Astrocyte (in vitro differentiated cells and primary cell): ENCODE measurements at regions not wholly inside any gene's neighbourhood (a gene's known extent, or its start where the extent isn't known, plus 50 kb on each side); places are given as distances from the start of the nearest gene placed in this dataset.
"Not testable (repeated sequence)": the region's sequence is repeated elsewhere in the genome, so short reads cannot be mapped to it uniquely, and the experiment has no call there.

Experiments
- DNase-seq: peaks from one replicate; pipeline ENCODE4 v3.0.0-alpha.2; 2010; ENCODE audit warnings: low read depth
- FAIRE-seq: peaks from 2 replicates; lab custom pipeline; 2011; peaks lifted over from hg19 to GRCh38; lab: Jason Lieb, UNC
- H2AFZ ChIP-seq: 2 replicates; pipeline ENCODE4 v1.6.0; 2012; ENCODE audit warnings: low read depth, low read length, inconsistent platforms
- H3K27ac ChIP-seq: 2 replicates; pipeline ENCODE4 v1.5.1; 2011; ENCODE audit warnings: low read depth, low read length, inconsistent platforms
- H3K27me3 ChIP-seq: 2 replicates; pipeline ENCODE4 v1.6.0; 2011; ENCODE audit warnings: low read length, inconsistent platforms; ENCODE audit not compliant: insufficient read depth
- H3K36me3 ChIP-seq: 2 replicates; pipeline ENCODE4 v1.5.1; 2011; ENCODE audit warnings: low read length, inconsistent platforms; ENCODE audit not compliant: insufficient read depth
- H3K4me1 ChIP-seq: 2 replicates; pipeline ENCODE4 v1.5.1; 2011; ENCODE audit warnings: low read length, inconsistent platforms; ENCODE audit not compliant: insufficient read depth
- H3K4me2 ChIP-seq: 2 replicates; pipeline ENCODE4 v1.6.0; 2012; ENCODE audit warnings: low read length, inconsistent platforms
- H3K4me3 ChIP-seq: 2 replicates; pipeline ENCODE4 v1.5.1; 2011; ENCODE audit warnings: low read depth, mild to moderate bottlenecking, low read length, inconsistent platforms; ENCODE audit not compliant: insufficient read depth
- H3K79me2 ChIP-seq: 2 replicates; pipeline ENCODE4 v1.6.0; 2012; ENCODE audit warnings: mild to moderate bottlenecking, low read length, inconsistent platforms; ENCODE audit not compliant: insufficient read depth
- H3K9ac ChIP-seq: 2 replicates; pipeline ENCODE4 v1.6.0; 2012; ENCODE audit warnings: mild to moderate bottlenecking, low read length, inconsistent platforms
- H3K9me3 ChIP-seq: 2 replicates; pipeline ENCODE4 v1.5.1; 2012; ENCODE audit warnings: low read depth, mild to moderate bottlenecking, low read length, inconsistent platforms; ENCODE audit not compliant: insufficient read depth
- H4K20me1 ChIP-seq: 2 replicates; pipeline ENCODE4 v1.6.0; 2012; ENCODE audit warnings: low read length, inconsistent platforms; ENCODE audit not compliant: insufficient read depth
- H3K27ac Mint-ChIP-seq: one replicate; pipeline ENCODE4 v1.8.0; 2021; ENCODE audit warnings: mild to moderate bottlenecking, mixed read lengths; ENCODE audit not compliant: unreplicated experiment
- H3K27me3 Mint-ChIP-seq: one replicate; pipeline ENCODE4 v1.8.0; 2021; ENCODE audit warnings: low read depth, mixed read lengths; ENCODE audit not compliant: unreplicated experiment
- H3K36me3 Mint-ChIP-seq: one replicate; pipeline ENCODE4 v1.8.0; 2021; ENCODE audit warnings: low read depth, mixed read lengths; ENCODE audit not compliant: unreplicated experiment
- H3K4me1 Mint-ChIP-seq: one replicate; pipeline ENCODE4 v1.8.0; 2021; ENCODE audit warnings: low read depth, mixed read lengths; ENCODE audit not compliant: unreplicated experiment
- H3K4me3 Mint-ChIP-seq: one replicate; pipeline ENCODE4 v1.8.0; 2021; ENCODE audit warnings: mild to moderate bottlenecking, moderate library complexity, mixed read lengths; ENCODE audit not compliant: unreplicated experiment
- H3K9me3 Mint-ChIP-seq: one replicate; pipeline ENCODE4 v1.8.0; 2021; ENCODE audit warnings: mild to moderate bottlenecking, mixed read lengths; ENCODE audit not compliant: unreplicated experiment
- CTCF ChIP-seq: IDR thresholded peaks from 2 replicates; pipeline ENCODE4 v1.5.1; 2011; ENCODE audit warnings: low read depth, mild to moderate bottlenecking, inconsistent platforms, low read length, moderate library complexity; ENCODE audit not compliant: insufficient read depth
- EZH2 ChIP-seq: IDR thresholded peaks from 2 replicates; pipeline ENCODE4 v1.6.1; 2012; ENCODE audit warnings: mild to moderate bottlenecking, low read length, inconsistent platforms; ENCODE audit not compliant: insufficient read depth

GRCh38 chr6:11452106-11452505, 85.4 kb upstream of the TMEM170B start:
- not testable (repeated sequence) for H3K4me2 ChIP-seq, H3K27me3 ChIP-seq, H2AFZ ChIP-seq, H4K20me1 ChIP-seq, H3K27ac ChIP-seq, DNase-seq, H3K36me3 Mint-ChIP-seq, H3K4me1 Mint-ChIP-seq, H3K27ac Mint-ChIP-seq, H3K9ac ChIP-seq, H3K36me3 ChIP-seq, H3K4me3 ChIP-seq, H3K27me3 Mint-ChIP-seq, H3K4me3 Mint-ChIP-seq, H3K4me1 ChIP-seq, FAIRE-seq, H3K9me3 ChIP-seq, H3K79me2 ChIP-seq
- H3K9me3 Mint-ChIP-seq = peaks cover 17% of the 10 kb centered on the region

- TF ChIP-seq EZH2 = no peak
- Histone ChIP-seq H3K4me1 (no peaks in the 10 kb centered on the region), H3K27ac (no peak overlapping the region), H3K4me2 (no peak overlapping the region), H3K9ac (no peak overlapping the region), H3K9me3 (no peaks in the 10 kb centered on the region), H3K36me3 (no peaks in the 10 kb centered on the region), H2AFZ (no peak overlapping the region), H3K4me3 (no peak overlapping the region), H3K27me3 (no peaks in the 10 kb centered on the region), H3K79me2 (no peaks in the 10 kb centered on the region), H4K20me1 (no peaks in the 10 kb centered on the region)
- no peaks in the 10 kb centered on the region for H3K4me1 Mint-ChIP-seq
- H3K4me3 Mint-ChIP-seq = no peak overlapping the region
- H3K36me3 Mint-ChIP-seq = no peaks in the 10 kb centered on the region
- peaks cover 7% of the 10 kb centered on the region for H3K9me3 Mint-ChIP-seq
- DNase-seq (no peak), FAIRE-seq (no peak)
- H3K27ac Mint-ChIP-seq = no peak overlapping the region
- no peaks in the 10 kb centered on the region for H3K27me3 Mint-ChIP-seq
Observed at GRCh38 chr6:11450037-11450436, 87.5 kb upstream of the TMEM170B start.

GRCh38 chr6:11449408-11449807, 88.1 kb upstream of the TMEM170B start:
- no peaks in the 10 kb centered on the region for H3K36me3 Mint-ChIP-seq
- Histone ChIP-seq H3K4me2 (no peak overlapping the region), H3K9ac (no peak overlapping the region), H3K4me3 (no peak overlapping the region), H3K36me3 (no peaks in the 10 kb centered on the region), H3K4me1 (no peaks in the 10 kb centered on the region), H3K27me3 (no peaks in the 10 kb centered on the region), H2AFZ (no peak overlapping the region), H3K9me3 (no peaks in the 10 kb centered on the region), H3K79me2 (no peaks in the 10 kb centered on the region), H3K27ac (no peak overlapping the region), H4K20me1 (no peaks in the 10 kb centered on the region)
- no peak overlapping the region for H3K4me3 Mint-ChIP-seq
- no peak overlapping the region for H3K27ac Mint-ChIP-seq
- DNase-seq (no peak), FAIRE-seq (no peak)
- peaks cover 7% of the 10 kb centered on the region for H3K9me3 Mint-ChIP-seq
- no peak for TF ChIP-seq EZH2
- TF ChIP-seq CTCF = no peak
- H3K27me3 Mint-ChIP-seq = no peaks in the 10 kb centered on the region
- H3K4me1 Mint-ChIP-seq = no peaks in the 10 kb centered on the region

- Histone ChIP-seq H3K79me2 (no peaks in the 10 kb centered on the region), H4K20me1 (no peaks in the 10 kb centered on the region), H3K27ac (no peak overlapping the region), H3K4me3 (no peak overlapping the region), H3K36me3 (no peaks in the 10 kb centered on the region), H3K9me3 (no peaks in the 10 kb centered on the region), H3K4me2 (no peak overlapping the region), H3K4me1 (no peaks in the 10 kb centered on the region), H3K27me3 (no peaks in the 10 kb centered on the region), H2AFZ (no peak overlapping the region), H3K9ac (no peak overlapping the region)
- no peak for FAIRE-seq
- H3K4me1 Mint-ChIP-seq = no peaks in the 10 kb centered on the region
- TF ChIP-seq CTCF = no peak
- no peak for TF ChIP-seq EZH2
- no peaks in the 10 kb centered on the region for H3K27me3 Mint-ChIP-seq
- no peak overlapping the region for H3K4me3 Mint-ChIP-seq
- peaks cover 5% of the 10 kb centered on the region for H3K9me3 Mint-ChIP-seq
- H3K27ac Mint-ChIP-seq = no peak overlapping the region
- H3K36me3 Mint-ChIP-seq = no peaks in the 10 kb centered on the region
- no peak for DNase-seq
Observed at GRCh38 chr6:11448038-11448437, 89.5 kb upstream of the TMEM170B start.
